ENCODE measurements at regions not wholly inside any gene's neighbourhood (a gene's known extent, or its start where the extent isn't known, plus 50 kb on each side); places are given as distances from the start of the nearest gene placed in this dataset.

- no peak for DNase-seq
These were observed 54.7 kb downstream of the GLUD2 start for GRCh38 chrX:121102101-121102500.

- DNase-seq, result peak; percentile 22
These were observed 56.0 kb downstream of the GLUD2 start for GRCh38 chrX:121103381-121103780.

GRCh38 chrX:121106484-121107235, 59.2 kb downstream of the GLUD2 start:
- DNase-seq, result no peak

- no peak for DNase-seq
These were observed 62.6 kb downstream of the GLUD2 start for GRCh38 chrX:121109986-121110385.

- no peak for DNase-seq
These were observed 63.1 kb downstream of the GLUD2 start for GRCh38 chrX:121110536-121110935.

- DNase-seq, result no peak
These were observed 67.3 kb downstream of the GLUD2 start for GRCh38 chrX:121114691-121115090.

- DNase-seq, result no peak
These were observed 73.5 kb downstream of the GLUD2 start for GRCh38 chrX:121120690-121121605.

- DNase-seq, result no peak
These were observed 74.9 kb downstream of the GLUD2 start for GRCh38 chrX:121122332-121122731.

- peak; percentile 80 for DNase-seq
These were observed 81.8 kb downstream of the GLUD2 start for GRCh38 chrX:121128925-121129877.

- DNase-seq, result no peak
These were observed 85.3 kb downstream of the GLUD2 start for GRCh38 chrX:121132675-121133074.

GRCh38 chrX:121135488-121136207, 88.2 kb downstream of the GLUD2 start:
- no peak for DNase-seq

GRCh38 chrX:121146059-121146628, 98.7 kb downstream of the GLUD2 start:
- DNase-seq, result no peak

GRCh38 chrX:121150217-121150616, 102.8 kb downstream of the GLUD2 start:
- DNase-seq, result no peak

- no peak for DNase-seq
These were observed 103.9 kb downstream of the GLUD2 start for GRCh38 chrX:121151293-121151692.

GRCh38 chrX:121154858-121155404, 107.5 kb downstream of the GLUD2 start:
- no peak for DNase-seq

- no peak for DNase-seq
These were observed 113.6 kb downstream of the GLUD2 start for GRCh38 chrX:121160987-121161386.

GRCh38 chrX:121161501-121161933, 114.1 kb downstream of the GLUD2 start:
- no peak for DNase-seq

GRCh38 chrX:121163443-121163842, 116.0 kb downstream of the GLUD2 start:
- no peak for DNase-seq

GRCh38 chrX:121165930-121166359, 118.5 kb downstream of the GLUD2 start:
- DNase-seq, result no peak

- DNase-seq, result no peak
These were observed 122.0 kb downstream of the GLUD2 start for GRCh38 chrX:121169099-121170035.

All from DMS 273 treated with DMSO at 0.1 percent for 48 hours (cell line).